Tibial artery (tissue), 4 donors: ENCODE measurements at regions not wholly inside any gene's neighbourhood (a gene's known extent, or its start where the extent isn't known, plus 50 kb on each side); places are given as distances from the start of the nearest gene placed in this dataset.

ENCODE experiments used
- DNase-seq, 2 donors: peaks; one replicate each; pipeline ENCODE4 v3.0.0-alpha.2; 2019
- H3K27ac ChIP-seq, 2 donors: fragments of 200-600 bp; sonication (generic) in 1 of 2; 1 replicate in 1 of 2; 2 replicates in 1 of 2; pipeline ENCODE4 v1.5.1; 2018 to 2019; ENCODE audit warnings: mild to moderate bottlenecking in 1 of 2
- H3K27me3 ChIP-seq, 2 donors: fragments of 200-600 bp; sonication (generic) in 1 of 2; one replicate each; pipeline versions ENCODE4 v1.5.1 to v1.6.0; 2016 to 2019
- H3K36me3 ChIP-seq, 3 donors: fragments of 200-600 bp; sonication (generic) in 2 of 3; one replicate each; pipeline ENCODE4 v1.5.1; 2016 to 2019; ENCODE audit warnings: mild to moderate bottlenecking in 2 of 3
- H3K4me1 ChIP-seq, 4 donors: fragments of 200-600 bp; sonication (generic) in 2 of 4; 1 replicate in 3 of 4; 2 replicates in 1 of 4; pipeline ENCODE4 v1.5.1; 2016 to 2019
- H3K4me3 ChIP-seq, 2 donors: fragments of 200-600 bp; sonication (generic) in 1 of 2; 1 replicate in 1 of 2; 2 replicates in 1 of 2; pipeline ENCODE4 v1.5.1; 2018 to 2019; ENCODE audit warnings: mild to moderate bottlenecking in 2 of 2
- H3K9me3 ChIP-seq, 3 donors: fragments of 200-600 bp; sonication (generic) in 1 of 3; one replicate each; pipeline ENCODE4 v1.5.1; 2016 to 2019
- CTCF ChIP-seq, 2 experiments: fragments of 200-600 bp in 1 of 2; fragments of 450-650 bp in 1 of 2; IDR thresholded peaks; one replicate each; pipeline ENCODE4 v1.5.1; 2017 to 2019; ENCODE audit warnings: antibody characterized with exemption in 2 of 2, mild to moderate bottlenecking in 1 of 2, moderate library complexity in 1 of 2
- intact Hi-C: fragments of 100-400 bp; cut with DNase I; formaldehyde crosslinking; loops from one replicate; pipeline ENCODE4 v1.15.0; 2023; ENCODE audit warnings: low total_unique reads

GRCh38 chr1:98503771-98504170 is 157.8 kb upstream of the SNX7 start:
- no peak overlapping the region for H3K4me3 ChIP-seq
- H3K27me3 ChIP-seq = no peaks in the 10 kb centered on the region
- no peaks in the 10 kb centered on the region for H3K4me1 ChIP-seq
- no peak for TF ChIP-seq CTCF (IDR thresholded peaks at IDR 0.05)
- no peak for DNase-seq
- no peak overlapping the region for H3K27ac ChIP-seq
- peaks cover 0 to 10% (median 0%) of the 10 kb centered on the region in 3 donors for H3K9me3 ChIP-seq
- intact Hi-C loops = no loop called here
- H3K36me3 ChIP-seq = no peaks in the 10 kb centered on the region

- Histone ChIP-seq H3K27ac (no peak overlapping the region), H3K9me3 (peaks cover 0 to 7% (median 0%) of the 10 kb centered on the region in 3 donors), H3K4me3 (no peak overlapping the region), H3K36me3 (no peaks in the 10 kb centered on the region), H3K27me3 (no peaks in the 10 kb centered on the region), H3K4me1 (no peaks in the 10 kb centered on the region)
- no peak for TF ChIP-seq CTCF (IDR thresholded peaks at IDR 0.05)
- DNase-seq = no peak
- intact Hi-C loops = no loop called here
These were observed 158.6 kb upstream of the SNX7 start for GRCh38 chr1:98502937-98503336.

GRCh38 chr1:98500324-98500723 is 161.2 kb upstream of the SNX7 start:
- DNase-seq = no peak
- intact Hi-C loops = no loop called here
- Histone ChIP-seq H3K27me3 (no peaks in the 10 kb centered on the region), H3K4me3 (no peak overlapping the region), H3K4me1 (no peaks in the 10 kb centered on the region), H3K9me3 (no peaks in the 10 kb centered on the region), H3K27ac (no peak overlapping the region), H3K36me3 (no peaks in the 10 kb centered on the region)
- TF ChIP-seq CTCF (IDR thresholded peaks at IDR 0.05) = no peak

GRCh38 chr1:98498651-98499050 is 162.9 kb upstream of the SNX7 start:
- no peak for TF ChIP-seq CTCF (IDR thresholded peaks at IDR 0.05)
- no peaks in the 10 kb centered on the region for H3K4me1 ChIP-seq
- H3K27me3 ChIP-seq = no peaks in the 10 kb centered on the region
- H3K27ac ChIP-seq = no peak overlapping the region
- H3K4me3 ChIP-seq = no peak overlapping the region
- no peaks in the 10 kb centered on the region for H3K9me3 ChIP-seq
- intact Hi-C loops = no loop called here
- H3K36me3 ChIP-seq = no peaks in the 10 kb centered on the region
- DNase-seq = no peak

- H3K36me3 ChIP-seq = no peaks in the 10 kb centered on the region
- no peaks in the 10 kb centered on the region for H3K4me1 ChIP-seq
- H3K27ac ChIP-seq = no peak overlapping the region
- H3K9me3 ChIP-seq = no peaks in the 10 kb centered on the region
- TF ChIP-seq CTCF (IDR thresholded peaks at IDR 0.05) = no peak
- DNase-seq = no peak
- H3K27me3 ChIP-seq = no peaks in the 10 kb centered on the region
- no peak overlapping the region for H3K4me3 ChIP-seq
- intact Hi-C loops = no loop called here
These were observed 164.0 kb upstream of the SNX7 start for GRCh38 chr1:98497497-98497896.
